GM20000 (cell line): ENCODE measurements at regions not wholly inside any gene's neighbourhood (a gene's known extent, or its start where the extent isn't known, plus 50 kb on each side); places are given as distances from the start of the nearest gene placed in this dataset.
A peak's percentile ranks its signal among the peaks of the same experiment; 100 is the strongest.

Experiments
- DNase-seq: peaks from one replicate; pipeline ENCODE4 v3.0.0; 2012; ENCODE audit warnings: low spot score
- TF ChIP-seq, protein P1 (sequence below): IDR thresholded peaks from 2 replicates; pipeline ENCODE4 v1.5.1; 2012; ENCODE audit warnings: mild to moderate bottlenecking, control low read depth; ENCODE audit errors: extremely low read depth, missing control alignments

DNA sequence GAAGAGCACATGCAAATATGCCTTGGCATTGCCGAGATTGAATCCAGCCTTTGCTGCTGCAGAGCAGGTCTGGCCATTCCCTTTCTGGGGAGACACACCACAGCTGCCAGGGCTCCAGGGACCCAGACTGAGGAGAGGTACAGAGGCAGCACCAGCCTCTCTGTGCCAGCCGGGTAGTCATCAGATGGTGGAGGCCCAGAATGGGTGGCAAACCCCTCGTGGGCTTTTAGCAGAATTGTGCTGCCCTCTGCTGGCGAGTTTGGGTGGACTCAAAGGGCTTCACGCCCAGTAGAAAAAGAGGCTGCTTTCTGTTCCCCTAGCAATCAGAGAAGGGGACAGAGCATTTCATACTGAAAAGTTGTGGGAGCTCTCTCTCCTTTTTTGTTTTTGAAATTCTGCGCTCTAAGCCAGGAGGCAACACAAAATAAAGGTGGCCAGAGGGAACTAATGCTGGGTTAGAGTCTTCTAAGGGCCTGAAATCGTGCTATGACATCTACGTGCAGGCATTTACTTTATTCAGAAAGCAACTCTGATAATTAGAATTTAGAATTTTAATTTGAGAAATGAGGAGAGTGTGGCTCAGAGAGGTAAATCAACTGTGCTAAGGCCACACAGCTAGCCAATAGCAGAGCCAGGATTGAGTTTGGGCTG lies 158.8 kb upstream of the NAV2 start:
- TF ChIP-seq, protein P1, sequence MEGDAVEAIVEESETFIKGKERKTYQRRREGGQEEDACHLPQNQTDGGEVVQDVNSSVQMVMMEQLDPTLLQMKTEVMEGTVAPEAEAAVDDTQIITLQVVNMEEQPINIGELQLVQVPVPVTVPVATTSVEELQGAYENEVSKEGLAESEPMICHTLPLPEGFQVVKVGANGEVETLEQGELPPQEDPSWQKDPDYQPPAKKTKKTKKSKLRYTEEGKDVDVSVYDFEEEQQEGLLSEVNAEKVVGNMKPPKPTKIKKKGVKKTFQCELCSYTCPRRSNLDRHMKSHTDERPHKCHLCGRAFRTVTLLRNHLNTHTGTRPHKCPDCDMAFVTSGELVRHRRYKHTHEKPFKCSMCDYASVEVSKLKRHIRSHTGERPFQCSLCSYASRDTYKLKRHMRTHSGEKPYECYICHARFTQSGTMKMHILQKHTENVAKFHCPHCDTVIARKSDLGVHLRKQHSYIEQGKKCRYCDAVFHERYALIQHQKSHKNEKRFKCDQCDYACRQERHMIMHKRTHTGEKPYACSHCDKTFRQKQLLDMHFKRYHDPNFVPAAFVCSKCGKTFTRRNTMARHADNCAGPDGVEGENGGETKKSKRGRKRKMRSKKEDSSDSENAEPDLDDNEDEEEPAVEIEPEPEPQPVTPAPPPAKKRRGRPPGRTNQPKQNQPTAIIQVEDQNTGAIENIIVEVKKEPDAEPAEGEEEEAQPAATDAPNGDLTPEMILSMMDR: peak; percentile 78
- peak; percentile 65 for DNase-seq

DNA sequence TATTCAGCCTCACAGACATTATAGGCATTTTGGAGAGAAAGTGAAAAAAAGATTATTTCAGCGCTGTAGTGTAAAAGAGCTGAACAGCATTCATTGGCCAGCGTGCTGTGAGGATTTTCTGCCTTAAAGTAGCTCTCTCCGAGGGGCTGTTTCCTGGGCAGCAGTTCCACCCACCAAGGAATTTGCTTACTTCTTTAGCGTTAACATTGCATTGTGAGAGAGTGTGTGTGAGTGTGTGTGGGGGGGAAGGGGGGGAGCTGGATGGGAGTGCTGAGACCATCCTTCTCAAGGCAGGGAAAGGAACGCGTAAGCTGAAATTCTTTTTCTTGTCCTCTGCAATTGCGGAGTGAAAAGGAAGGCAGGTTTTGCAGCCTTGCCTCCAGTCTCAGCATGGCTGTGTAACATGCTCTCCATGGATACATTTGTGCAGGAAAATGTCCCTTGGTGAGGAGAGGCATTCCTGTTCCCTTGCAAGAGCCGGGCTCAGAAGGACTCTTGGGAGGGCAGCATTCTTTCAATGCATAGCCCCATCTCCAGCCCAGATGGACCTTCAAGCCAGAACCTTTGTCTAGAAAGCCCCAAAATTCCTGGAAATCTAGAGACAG lies 159.9 kb upstream of the NAV2 start:
- TF ChIP-seq, protein P1: no peak
- no peak for DNase-seq

DNA sequence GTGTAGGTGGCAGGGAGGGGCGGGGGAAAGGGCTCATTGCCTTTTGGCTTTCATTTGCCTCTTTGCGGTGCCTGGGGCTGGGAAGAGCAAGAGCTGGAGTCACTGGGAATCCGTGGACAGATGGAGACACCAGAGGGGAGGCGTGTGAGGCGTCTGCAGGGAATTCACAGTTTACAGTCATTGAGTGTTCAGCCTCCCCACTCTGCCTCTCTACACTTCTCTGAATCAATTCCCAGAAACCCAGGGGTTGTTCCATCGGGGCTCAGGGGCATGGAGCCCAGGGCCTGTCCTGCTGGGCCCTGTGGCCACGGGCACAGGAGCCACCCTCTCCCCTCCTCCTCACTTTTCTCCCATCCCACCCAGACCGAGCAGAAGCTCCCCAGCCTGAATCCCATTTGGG lies 160.5 kb upstream of the NAV2 start:
- no peak for DNase-seq
- TF ChIP-seq, protein P1: no peak

DNA sequence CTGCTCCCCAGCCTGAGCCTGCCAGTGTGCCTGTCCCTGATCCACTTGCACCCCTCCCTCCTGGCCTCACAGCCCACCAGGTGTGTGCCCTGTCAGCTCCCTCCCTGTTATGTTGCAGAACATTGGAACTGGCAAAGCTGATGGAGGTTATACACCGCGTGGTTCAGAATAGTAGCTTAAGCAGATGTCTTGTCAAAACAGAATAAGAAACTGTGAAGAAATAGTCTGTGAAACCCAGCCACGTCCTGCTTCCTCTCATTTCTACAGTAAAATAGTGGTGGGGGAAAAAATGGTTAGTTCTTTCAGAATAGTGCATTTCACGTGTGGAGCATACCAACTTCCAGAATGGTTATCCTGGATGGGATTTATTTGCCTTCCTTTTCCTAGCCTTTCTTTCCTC lies 161.2 kb upstream of the NAV2 start:
- no peak for DNase-seq
- TF ChIP-seq, protein P1: no peak

DNA sequence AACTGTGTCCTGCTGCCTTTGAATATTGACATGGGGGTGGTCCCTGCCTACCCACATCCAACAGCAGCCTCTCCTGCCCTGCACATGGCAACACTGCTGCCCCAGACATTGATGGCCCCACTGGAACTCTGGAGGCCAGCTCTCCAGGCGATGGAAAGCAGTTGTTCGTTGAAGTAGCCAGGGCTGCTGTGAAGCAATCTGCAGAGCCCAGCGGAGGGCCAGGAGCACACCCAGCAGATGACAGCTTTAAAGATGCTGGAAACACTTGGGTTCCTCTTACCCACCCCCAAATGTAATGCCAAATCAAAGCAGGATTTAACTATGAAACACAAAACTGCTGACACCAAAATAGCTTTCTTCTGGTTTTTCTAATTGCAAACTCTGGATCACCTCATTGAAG lies 165.6 kb upstream of the NAV2 start:
- TF ChIP-seq, protein P1: no peak
- no peak for DNase-seq

DNA sequence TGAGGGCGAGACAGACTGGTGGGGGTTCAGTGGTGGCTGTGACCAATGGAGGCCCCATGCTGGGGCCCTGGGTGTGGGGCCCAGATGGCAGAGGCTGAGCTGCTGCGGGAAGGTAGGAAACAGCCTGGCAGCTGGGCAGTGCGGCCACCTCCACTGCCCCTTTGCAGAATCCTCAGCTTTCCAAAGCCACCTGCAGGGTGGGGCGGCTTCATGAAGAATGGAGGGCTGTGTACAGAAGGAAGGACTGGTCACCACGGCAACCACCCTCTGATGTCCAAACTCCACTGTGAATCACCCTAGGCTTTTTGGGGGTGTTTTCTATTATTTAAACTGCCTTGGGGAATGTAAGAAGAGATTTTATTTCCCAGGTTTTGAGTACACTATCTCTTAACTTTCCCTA lies 166.3 kb upstream of the NAV2 start:
- no peak for DNase-seq
- TF ChIP-seq, protein P1: no peak

DNA sequence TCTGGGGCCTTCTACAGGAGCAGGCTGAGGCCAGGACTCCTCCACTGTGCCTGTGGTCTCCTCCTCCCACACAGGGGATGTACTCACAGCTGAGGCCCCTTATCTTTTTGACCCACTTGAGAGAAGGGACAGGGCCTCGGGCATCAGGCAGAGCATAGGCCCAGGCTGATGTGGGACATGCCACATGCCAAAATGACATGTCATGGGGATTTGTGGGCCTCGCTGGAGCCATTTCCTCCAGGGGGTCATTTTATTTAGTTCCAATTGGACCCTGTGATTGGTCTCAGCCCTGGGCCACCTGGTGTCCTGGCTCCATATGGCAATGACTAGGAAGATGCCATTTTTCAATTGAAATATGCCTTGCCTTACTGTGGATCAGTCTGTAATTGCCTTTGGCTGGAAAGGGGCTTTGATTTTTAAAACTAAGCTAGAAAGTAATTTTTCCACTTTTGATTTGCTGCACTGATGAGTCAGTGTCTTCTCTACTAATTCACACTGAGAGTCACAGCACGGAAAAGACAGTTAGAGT lies 171.1 kb upstream of the NAV2 start:
- TF ChIP-seq, protein P1: no peak
- DNase-seq: no peak
